Astrocyte of the hippocampus (primary cell): ENCODE measurements at regions not wholly inside any gene's neighbourhood (a gene's known extent, or its start where the extent isn't known, plus 50 kb on each side); places are given as distances from the start of the nearest gene placed in this dataset.

Experiments used
- DNase-seq: peaks from one replicate; pipeline ENCODE4 v3.0.0; 2011; ENCODE audit warnings: low read depth, low spot score

DNA sequence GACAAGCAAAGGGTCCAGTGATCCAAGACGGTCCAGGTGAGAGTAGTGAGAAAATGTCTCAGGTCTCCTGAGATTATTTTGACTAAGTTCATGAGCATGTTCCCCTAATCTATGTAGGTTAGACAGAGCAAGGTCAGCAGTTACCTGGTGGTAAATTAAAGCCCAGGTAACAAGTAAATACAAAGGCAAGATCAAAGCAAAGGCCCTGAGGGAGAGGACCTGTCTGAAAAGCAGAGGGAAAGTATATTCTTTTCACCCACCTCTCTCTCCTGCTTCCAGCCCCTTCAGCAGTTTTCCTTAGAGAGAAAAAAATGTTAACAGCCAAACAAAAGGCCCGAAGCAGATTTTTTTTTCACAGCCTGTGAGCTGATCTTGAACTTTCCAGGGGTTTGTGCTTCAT is 302.7 kb downstream of the MAP2K6 start:
- no peak for DNase-seq

DNA sequence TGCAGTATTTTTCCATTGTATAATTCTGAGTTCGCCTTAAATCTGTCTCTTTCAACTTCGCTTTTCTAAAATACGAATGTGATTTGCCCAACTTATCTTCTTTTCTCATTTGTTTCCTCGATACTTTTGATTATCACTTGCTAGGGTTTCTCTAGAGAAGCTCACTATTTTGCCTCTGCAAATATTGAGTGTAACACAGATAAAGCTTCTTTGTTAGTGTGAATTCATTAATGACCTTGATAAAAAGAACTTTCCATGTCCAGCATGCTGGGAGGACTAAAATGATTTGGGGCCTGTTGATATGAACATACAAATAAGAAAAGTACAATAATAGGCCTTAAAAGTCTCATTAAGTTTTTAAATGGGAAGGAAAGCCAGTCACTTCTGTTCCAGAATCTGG is 303.3 kb downstream of the MAP2K6 start:
- no peak for DNase-seq

DNA sequence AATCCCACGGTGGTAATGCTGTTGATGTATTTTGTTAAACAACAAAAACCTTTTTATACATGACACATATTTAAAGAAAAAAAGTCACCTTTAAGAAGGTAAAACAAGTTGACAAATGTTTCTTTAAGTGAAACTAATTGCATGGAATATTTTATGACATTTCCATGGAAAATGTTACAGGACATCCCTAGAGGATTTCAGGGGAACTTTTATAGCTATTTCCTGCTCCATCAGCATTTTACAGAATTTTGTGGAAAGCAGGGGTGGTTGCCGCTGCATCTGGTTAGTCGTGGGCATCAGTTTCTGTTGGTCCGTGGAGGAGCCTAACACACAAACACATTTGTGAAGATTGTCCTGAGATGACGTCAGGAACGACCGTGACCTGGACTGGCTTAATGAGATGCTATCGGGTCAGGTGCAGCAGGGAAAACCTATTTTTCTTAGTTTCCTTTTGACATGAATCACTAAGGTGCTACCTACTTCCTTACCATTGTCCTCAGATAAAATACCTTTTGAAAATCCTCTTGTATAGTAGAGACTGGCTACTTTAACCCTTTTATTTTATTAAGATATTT is 305.1 kb downstream of the MAP2K6 start:
- no peak for DNase-seq

DNA sequence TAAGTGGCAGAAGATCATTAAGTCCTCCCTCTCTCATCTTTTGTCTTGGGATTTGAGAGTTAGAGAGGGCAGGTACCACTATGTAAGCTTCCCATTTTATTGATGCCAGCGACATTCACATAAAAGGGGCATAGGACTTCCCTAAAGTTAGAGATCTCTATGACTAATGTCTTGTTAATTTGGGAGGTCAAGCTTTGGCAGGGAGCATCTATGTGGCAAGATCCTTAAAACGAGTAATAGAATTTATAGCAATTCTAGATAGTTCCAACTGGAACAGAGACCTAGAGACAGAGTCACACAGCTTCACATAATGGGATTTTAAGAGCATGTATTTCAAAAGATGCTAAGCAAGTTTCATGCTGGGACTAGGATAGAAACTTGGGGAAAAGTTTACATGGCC is 308.0 kb downstream of the MAP2K6 start:
- DNase-seq, result no peak

DNA sequence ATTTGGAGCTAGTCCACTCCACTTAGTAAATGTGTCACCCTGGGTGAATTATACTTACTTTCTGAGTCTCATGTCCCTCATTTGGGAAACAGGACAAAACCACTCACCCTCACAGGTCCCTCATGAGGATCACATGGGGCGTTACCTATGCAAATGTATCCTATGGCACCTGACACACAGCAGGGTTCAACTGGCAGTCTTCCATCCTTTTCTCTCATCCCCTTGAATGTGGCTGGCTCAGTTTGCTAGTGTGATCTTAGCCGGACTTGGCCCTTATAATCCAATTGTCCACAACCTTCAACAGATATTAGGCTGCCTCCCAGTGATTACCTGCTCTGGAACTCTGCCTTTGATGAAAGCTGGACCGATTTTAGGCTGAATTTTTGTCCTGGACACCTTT is 308.8 kb downstream of the MAP2K6 start:
- DNase-seq, result no peak

DNA sequence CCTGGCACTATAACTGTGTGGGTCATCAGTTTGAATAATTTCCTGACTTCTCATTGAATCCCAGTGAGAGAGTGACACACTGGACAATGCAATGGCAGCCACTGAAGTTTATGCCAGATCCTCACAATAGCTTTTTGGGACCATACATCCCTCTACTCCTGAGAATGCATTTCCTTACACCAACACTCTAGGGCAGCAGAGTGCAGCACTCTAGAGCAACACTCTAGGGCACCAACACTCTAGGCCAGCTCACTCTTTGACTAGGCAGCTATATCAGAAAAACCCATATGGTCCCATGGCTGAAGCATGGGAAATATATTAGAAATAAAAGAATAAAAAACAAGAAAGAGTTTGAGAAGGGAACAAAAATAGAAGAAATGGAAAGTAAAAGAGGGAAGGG is 309.2 kb downstream of the MAP2K6 start:
- no peak for DNase-seq

DNA sequence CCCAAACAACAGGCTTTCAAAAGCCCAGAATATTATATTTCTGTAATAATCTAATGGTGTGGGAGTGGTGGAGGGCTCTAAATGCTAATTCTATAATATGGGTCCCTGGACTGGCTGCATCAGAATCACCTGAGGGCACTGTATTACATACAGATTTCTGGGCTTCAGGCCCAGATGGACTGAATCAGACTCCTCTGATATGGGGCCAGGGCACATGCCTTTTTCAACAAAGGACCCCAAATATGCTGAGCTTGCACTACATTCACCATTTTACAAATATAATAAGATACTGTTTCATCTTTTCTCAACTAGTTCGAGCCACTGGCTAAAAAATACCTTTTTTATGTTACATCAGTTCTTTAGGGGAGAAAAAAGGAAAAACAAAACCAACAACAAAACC is 309.7 kb downstream of the MAP2K6 start:
- peak; percentile 27 for DNase-seq

DNA sequence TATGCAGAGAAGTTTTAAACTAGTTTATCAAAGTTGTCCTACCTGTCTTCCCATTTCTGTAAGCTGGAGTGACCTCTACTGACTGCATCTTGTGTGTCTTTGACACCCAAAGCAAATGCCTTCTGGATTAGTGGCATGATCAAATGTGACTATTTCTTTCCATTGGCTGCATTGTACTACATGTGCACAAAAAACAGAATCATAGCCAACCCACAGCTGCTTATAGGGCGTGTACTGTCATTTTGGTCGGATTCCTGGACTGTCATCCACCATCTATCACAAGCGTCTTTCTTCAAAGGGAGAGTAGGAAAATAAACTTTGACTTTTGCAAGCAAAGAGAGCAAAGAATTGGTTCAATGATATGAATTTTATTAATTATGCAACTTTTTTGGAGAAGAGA is 310.6 kb downstream of the MAP2K6 start:
- DNase-seq, result no peak

DNA sequence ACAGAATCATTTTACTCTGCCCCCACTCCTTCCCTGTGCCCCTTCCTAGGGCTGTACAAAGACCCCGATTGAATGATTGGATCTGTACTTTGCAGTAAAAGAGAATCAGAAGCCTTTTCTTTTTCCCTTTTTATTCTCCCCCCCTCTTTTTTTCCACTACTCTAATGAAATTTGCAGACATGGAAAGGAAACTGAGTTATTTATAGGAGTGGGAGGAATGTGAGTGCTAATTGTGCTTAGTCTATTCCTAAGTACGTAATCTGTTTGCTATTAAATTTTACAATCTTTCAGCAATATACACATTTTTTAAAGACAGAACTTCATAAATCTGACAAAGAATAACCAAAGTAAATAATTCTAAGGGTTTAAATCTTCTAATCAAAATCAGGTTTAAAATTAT is 314.3 kb downstream of the MAP2K6 start:
- DNase-seq, result no peak

DNA sequence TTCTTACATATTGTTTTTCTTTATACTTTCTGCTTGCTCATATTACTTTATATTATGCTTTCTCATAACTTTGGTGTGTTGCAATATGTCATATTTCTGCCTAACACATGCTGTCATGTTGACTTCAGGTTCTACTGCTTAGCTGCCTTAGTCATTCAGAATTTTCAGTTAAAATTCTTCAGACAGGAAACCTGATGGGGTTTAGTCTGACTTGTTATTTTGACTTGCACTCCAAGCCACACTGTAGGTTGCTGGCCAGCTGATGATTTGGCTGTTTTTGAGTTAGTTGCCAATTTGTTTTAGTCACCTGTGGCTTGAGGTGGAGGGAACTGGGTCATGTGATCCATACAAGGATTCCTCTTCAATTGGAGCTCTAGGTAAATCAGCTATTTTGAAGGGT is 315.4 kb downstream of the MAP2K6 start:
- DNase-seq, result peak; percentile 59

DNA sequence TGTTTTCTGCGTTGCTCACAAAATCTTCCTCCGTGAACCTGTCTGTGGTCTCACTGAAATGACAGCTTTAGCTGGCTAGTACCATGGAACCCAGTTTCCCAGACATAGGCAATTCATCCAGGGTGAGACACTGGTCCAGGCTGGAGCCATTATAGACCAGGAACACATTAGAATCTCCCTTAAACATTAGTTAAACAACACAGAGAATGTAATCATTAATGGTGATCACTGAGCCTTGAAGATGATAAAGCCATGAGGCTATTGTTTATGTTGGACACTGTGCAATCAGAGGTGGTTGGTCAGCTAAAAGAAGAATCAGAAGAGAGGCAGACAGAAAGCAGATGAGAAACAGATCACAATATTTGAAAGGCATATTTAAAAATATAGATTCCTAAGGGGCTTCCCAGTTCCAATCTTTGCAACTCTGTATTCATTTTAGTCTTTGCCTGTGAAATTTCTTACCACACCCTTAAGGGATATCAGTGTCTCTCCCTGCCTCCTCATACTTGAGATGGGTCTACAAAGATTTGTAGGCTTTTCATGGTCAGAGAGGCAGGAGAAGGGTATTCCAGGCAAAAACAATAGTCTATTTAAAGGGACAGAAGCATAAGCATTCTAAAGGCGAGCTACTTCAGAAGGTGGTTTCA is 317.9 kb downstream of the MAP2K6 start:
- peak; percentile 21 for DNase-seq

DNA sequence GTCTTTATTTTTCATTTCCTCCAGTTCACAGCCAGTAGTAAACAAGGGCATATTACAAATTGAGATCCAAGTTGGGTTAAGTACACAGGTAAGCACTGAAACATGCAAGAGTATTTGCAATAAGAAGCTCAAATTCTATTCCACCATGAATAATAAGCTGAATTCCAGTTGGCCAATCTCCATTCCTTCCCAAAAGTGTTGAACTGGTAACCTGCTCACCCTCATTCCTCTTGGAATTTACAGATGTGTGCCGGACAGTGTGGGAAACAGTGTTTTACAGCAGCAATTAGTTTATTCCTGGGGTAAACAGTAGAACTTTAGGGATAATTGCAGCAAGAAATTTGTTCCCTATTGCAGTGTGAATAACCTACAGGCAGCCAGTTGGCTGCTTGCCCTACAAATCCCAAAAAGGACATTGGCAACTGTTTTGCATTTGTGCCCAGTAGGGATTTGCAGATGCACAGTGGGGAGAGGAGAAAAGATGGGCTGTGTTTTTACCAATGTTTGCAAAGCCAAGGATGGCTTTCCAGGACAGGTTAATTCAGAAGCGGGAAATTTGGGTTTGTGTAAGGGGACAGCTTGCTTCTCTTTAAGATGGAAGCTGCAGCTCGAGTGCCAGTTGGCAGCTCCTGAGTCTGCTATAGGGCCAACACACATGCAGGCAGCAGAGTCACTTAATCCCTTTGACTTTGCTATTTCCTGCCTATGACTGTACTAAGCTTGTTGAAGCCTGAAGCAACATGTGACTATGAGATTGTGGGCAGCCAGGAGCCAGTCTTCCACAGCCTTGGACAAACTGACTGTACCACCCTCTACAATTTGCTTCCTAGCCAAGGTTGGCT is 318.9 kb downstream of the MAP2K6 start:
- DNase-seq, result peak; percentile 75

DNA sequence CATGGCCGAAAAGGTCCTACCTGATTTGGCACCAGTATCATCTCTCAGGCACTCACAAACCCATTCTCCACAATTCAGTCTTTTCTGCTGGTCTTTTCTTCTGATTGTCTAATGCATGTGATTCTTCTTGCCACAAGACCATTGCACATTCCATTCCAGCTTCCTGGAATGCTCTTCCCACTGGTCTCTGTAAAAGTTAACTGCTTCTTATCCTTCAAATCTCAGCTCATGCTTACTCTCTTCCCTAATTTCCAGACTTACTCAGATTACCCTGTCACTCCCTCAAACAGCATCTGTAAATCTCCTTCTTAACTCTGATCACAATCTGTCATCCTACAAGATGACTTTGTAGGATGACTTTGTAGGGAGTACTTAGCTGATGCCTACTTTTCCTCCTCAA is 320.2 kb downstream of the MAP2K6 start:
- DNase-seq, result no peak

DNA sequence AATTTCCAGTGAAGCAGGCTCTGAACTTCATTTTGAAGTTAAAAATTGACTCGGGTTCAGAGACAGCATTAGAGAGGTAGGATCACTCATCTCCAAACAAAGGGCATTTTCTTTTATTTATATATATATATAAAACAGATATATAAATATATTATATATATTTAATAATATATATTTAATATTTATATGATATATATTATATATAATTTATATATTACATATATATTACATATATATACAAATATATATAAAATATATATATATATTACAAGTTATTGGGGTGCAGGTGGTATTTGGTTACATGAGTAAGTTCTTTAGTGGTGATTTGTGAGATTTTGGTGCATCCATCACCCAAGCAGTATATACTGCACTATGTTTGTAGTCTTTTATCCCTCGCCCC is 320.8 kb downstream of the MAP2K6 start:
- no peak for DNase-seq

DNA sequence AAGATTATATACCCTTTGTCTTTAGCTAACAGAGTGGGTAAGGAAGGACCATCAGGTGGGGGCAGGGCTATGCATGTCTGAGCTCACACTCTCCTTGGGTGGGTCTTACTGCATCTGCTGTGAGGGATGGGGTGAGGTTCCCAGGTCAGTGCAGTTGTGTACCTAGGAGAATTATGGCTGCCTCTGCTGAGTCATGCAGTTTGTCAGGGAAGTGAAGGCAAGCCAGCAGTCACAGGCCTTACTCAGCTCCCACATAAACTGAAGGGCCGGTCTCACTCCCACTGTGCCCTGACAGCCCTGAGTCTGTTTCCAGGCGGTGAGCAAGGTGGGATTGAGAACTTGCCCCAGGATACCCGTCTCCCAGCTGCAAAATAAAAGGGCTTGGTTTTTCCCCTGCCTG is 328.6 kb downstream of the MAP2K6 start:
- no peak for DNase-seq

DNA sequence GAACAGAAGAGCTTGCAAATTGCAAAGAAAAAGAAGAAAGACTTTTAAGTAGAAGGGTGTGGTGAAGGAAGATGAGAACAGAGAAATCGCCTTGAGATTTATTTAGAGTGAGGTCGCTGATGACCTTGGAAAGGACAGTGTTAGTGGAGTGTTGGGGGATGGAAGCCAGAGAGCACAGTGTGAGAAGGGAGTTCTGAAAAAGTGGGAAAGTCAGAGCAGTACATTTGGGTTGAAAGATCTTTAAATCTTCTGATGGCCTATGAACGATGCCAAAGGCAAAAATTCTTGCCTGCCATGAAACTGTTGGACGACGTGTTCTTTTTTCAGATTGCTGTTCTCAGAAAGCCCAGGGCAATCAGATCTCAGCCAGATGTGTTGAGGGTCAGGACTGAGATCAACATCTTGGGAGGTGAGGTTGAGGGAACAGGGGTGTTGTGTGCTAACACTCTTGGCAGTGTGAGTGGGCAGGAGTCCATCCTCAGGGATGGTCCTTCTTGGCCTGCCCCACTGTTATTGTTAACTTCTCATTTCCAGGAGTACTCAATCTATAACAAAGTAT is 330.1 kb downstream of the MAP2K6 start:
- DNase-seq, result no peak

DNA sequence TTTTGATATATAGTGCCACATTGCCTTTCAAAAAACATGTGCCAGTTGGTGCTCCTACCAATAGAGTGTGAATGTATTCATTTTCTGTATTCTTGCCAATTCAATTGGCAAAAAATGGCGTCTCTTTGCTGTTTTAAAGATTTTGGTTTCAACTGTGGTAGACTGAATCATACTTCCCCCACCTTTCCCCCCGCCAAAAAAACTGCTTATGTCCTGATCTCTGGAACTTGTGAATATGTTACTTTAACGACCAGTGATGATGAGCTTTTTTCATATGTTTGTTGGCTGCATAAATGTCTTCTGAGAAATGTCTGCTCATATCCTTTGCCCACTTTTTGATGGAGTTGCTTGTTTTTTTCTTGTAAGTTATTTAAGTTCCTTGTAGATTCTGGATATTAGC is 325.1 kb upstream of the KCNJ16 start:
- DNase-seq, result no peak

DNA sequence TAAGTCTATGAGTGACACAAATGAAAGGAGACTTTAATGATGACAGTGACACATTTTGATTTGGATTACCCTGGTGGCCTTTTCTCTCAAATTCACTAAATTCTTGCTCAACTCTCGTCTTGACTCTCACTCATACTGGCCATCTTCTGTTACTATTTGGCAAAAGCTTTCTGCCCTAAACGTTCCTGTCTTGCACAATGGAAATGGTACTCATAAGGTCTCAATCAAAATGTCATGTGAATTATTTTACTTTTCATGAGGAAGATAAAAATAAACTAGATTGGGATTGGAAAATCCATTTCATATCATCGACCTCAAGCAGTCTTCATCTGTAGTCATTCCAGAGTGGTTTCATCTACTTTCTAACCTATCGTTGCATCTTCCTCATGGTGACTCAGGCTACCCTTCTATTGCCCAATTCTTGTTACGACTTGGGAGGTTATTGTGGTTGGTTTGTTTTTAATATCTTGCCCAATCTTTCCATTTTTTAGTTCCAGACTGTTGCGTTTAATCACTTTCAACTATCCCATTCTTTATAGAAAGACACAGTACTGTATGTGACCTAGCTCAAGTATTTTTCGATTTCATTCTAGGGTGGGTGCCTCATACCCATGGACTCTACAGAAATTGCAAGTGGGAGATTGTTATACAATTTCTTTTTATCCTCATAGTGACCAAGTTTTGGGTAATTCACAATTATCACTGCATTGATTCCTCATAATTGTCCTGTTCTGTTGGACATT is 317.2 kb upstream of the KCNJ16 start:
- DNase-seq, result no peak

DNA sequence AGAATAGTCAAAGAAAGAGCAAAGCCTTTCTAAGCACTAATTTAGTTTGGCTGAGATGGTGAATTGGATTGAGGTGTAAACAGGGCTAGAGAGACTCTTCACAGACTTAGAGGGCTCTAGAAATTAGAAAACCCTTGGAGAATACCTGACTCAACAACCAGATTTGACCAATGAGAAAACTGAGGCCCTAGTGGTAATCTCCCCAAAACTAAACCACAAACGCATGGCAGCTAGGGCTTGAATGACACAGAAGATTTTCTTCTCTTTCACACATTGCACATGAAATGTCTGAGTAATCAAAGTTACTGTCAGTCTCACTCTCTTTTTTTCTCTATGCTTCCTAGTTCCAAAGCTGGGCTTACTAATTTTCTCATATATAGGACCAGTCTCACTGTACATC is 314.5 kb upstream of the KCNJ16 start:
- DNase-seq, result peak; percentile 20

DNA sequence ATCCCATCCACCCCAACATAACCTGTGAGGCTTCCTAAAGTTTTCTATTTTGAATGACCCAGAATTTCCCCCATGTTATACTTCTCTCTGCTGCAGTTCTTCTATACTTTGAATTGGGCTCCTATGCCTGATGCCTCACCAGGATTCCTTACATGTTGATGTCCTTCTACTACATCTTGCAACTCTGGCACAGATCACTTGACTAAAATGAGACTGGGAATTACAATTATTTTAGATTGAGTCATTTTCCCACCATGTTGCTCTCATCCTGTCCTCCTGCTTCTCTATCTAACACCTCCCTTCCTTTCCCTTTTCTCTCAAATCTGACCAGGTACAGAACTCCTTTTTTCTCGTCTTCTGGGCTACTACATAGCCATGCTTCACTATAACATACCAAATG is 314.0 kb upstream of the KCNJ16 start:
- peak; percentile 8 for DNase-seq

DNA sequence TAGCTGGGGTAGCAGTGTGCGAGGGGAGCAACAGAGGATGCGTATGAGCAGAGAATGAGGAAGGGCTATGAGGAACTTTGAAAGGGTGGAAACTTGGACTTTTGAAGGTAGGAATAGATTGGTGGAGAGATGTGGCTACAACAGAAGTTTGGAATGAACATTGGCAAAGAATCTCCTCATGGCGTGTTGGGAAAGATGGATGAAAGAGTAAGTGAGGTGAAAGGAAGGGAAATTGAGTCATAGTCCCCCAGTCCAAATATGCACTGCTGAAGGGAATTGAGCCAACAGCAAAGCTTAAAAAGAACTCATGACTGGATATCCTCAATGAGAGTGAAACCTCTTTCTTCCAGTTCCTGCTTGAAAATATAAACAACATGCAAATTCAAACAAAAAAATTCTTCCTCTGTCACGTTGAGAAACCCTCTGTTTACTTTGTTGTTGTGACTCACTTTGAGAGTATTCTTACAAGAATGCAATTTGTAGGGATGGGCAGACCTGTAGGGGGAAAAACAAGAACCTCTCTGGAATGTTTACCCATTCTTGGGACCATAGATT is 313.2 kb upstream of the KCNJ16 start:
- peak; percentile 91 for DNase-seq

DNA sequence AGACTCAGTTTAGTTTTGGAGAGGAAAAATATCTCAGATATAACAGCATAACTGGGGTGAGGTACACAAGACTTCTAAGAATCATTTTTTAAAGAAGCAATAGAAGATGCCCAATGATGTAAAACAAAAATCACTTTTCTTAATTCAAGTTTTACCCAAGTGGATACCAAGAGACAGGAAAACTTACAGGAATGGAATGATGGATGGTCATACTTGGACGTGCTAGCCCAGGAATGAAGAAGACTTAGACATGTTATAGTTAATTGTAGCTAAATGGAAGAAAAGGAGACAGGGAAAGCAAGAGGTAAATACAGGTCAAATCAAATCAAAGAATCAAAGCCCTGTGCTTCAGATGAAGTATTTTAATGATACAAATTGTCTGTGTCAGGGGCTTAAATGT is 312.7 kb upstream of the KCNJ16 start:
- DNase-seq, result no peak
